Ovary (tissue), 3 donors: ENCODE measurements at regions not wholly inside any gene's neighbourhood (a gene's known extent, or its start where the extent isn't known, plus 50 kb on each side); places are given as distances from the start of the nearest gene placed in this dataset.

Experiments
- EP300 ChIP-seq: sonication (generic); formaldehyde crosslinking; IDR thresholded peaks from one replicate; pipeline ENCODE4 v1.6.1; 2017; ENCODE audit warnings: antibody characterized with exemption
- TF ChIP-seq, protein P1 (sequence below), 3 donors: fragments of 450-650 bp in 2 of 3; fragments of 200-600 bp in 1 of 3; IDR thresholded peaks; one replicate each; pipeline versions ENCODE4 v1.5.1 to v1.8.0; 2016 to 2022; ENCODE audit warnings: antibody characterized with exemption in 3 of 3, mild to moderate bottlenecking in 1 of 3
- donor health status: DM: no; HTN: no; CAD: no.

DNA sequence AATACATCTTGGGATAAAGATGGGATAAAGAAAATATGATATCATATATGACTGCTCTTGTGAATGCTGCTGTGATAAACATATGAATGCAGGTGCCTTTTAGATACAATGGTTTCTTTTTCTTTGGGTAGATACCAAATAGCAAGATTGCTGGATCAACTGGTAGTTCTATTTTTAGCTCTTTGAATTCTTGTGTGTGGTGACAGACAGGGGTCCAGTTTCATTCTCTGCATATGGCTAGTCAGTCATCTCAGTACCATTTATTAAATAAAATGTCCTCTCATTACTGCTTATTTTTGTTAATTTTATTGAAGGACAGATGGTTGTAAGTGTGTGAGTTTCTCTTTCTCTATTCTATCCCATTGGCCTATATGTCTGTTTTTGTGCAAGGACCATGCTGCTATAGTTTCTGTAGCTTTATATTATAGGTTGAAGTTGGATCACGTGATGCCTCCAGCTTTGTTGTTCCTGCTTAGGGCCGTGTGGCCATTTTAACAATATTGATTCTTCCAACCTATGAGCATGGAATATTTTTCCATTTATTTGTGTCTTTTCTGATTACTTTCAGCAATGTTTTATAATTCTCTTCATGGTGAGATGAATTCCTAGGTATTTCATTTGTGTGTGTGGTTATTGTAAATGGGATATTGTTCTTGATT, 1089.8 kb upstream of the CADM2 start:
- TF ChIP-seq, protein P1, sequence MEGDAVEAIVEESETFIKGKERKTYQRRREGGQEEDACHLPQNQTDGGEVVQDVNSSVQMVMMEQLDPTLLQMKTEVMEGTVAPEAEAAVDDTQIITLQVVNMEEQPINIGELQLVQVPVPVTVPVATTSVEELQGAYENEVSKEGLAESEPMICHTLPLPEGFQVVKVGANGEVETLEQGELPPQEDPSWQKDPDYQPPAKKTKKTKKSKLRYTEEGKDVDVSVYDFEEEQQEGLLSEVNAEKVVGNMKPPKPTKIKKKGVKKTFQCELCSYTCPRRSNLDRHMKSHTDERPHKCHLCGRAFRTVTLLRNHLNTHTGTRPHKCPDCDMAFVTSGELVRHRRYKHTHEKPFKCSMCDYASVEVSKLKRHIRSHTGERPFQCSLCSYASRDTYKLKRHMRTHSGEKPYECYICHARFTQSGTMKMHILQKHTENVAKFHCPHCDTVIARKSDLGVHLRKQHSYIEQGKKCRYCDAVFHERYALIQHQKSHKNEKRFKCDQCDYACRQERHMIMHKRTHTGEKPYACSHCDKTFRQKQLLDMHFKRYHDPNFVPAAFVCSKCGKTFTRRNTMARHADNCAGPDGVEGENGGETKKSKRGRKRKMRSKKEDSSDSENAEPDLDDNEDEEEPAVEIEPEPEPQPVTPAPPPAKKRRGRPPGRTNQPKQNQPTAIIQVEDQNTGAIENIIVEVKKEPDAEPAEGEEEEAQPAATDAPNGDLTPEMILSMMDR (IDR thresholded peaks at IDR 0.05), result no peak
- TF ChIP-seq EP300, result no peak
